ENCODE measurements at regions not wholly inside any gene's neighbourhood (a gene's known extent, or its start where the extent isn't known, plus 50 kb on each side); places are given as distances from the start of the nearest gene placed in this dataset.

DNA sequence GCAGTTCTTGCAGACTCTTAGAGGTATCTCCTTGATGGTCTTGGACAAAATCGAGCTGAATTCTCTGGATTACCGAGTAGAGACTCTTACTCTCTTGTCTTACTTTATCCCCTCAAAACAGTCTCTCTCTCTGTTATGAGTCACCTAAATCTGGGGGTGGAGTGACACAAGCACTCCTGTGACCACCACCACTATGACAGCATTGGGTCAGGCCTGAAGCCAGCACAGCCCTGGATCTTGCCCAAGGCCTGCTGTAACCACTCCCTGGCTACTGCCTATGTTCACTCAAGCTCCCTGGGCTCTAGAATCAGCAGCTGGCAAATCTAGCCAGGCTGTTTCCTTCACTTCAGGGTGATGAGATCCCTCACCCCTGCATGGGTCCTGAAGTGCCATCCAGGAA lies 662.5 kb downstream of the LUZP2 start:
- ChIA-PET CTCF (no interaction called here), POLR2A (ENCODE audit: low non-redundant PET) (no interaction called here)
- H3K27ac ChIP-seq: no peak overlapping the region
- TF ChIP-seq, protein P1, sequence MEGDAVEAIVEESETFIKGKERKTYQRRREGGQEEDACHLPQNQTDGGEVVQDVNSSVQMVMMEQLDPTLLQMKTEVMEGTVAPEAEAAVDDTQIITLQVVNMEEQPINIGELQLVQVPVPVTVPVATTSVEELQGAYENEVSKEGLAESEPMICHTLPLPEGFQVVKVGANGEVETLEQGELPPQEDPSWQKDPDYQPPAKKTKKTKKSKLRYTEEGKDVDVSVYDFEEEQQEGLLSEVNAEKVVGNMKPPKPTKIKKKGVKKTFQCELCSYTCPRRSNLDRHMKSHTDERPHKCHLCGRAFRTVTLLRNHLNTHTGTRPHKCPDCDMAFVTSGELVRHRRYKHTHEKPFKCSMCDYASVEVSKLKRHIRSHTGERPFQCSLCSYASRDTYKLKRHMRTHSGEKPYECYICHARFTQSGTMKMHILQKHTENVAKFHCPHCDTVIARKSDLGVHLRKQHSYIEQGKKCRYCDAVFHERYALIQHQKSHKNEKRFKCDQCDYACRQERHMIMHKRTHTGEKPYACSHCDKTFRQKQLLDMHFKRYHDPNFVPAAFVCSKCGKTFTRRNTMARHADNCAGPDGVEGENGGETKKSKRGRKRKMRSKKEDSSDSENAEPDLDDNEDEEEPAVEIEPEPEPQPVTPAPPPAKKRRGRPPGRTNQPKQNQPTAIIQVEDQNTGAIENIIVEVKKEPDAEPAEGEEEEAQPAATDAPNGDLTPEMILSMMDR (conservative IDR thresholded peaks at IDR 0.05; ENCODE audit: low read depth): no peak
- no peak for DNase-seq (ENCODE audit: low spot score)

DNA sequence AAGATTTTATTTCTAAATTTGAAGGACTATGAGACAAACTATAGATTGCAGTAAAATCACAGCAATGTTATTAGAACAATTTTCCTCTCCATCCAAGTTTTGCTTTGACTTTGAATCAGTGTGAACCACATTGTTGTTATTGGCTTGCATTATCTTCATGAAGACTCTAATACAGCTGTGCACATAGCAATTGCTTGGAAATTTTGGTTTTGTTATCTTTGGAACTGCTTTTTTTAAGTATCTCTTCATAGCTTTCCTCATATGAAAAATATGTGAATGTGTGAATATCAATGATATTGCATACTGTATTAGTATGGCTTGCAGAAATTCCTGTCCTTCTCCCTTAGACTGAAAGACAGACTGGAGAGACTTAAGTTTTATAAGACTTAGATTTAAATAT lies 666.6 kb downstream of the LUZP2 start:
- TF ChIP-seq, protein P1 (conservative IDR thresholded peaks at IDR 0.05; ENCODE audit: low read depth): no peak
- DNase-seq (ENCODE audit: low spot score): no peak
- no peak overlapping the region for H3K27ac ChIP-seq
- POLR2A ChIA-PET (ENCODE audit: low non-redundant PET): no interaction called here
- CTCF ChIA-PET: no interaction called here

DNA sequence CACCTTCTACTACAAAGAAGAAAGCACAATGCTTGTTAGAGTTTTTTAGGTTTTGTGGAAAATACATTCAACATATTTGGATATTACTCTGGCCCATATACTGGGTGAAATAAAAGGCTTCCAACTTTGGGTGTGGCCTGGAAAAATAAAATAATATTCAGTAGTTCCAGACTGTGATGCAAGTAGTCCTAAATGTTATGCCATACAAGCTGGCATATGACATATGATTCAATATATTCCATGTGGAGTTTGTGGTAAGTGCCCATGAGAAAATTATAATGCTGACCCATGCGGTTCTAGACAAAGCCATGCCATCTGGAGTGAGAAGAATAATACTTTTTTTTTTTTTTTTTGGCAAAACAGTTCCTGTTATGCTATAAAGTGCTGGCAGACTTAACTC lies 683.3 kb downstream of the LUZP2 start:
- POLR2A ChIA-PET (ENCODE audit: low non-redundant PET): no interaction called here
- H3K27ac ChIP-seq: no peak overlapping the region
- DNase-seq (ENCODE audit: low spot score): no peak
- TF ChIP-seq, protein P1 (conservative IDR thresholded peaks at IDR 0.05; ENCODE audit: low read depth): no peak
- CTCF ChIA-PET: interaction anchor here (0.6 kb wide), 2 partner anchors 45 to 1134 kb away, joined by 3 read pairs; no protein-coding TSS in a partner anchor

DNA sequence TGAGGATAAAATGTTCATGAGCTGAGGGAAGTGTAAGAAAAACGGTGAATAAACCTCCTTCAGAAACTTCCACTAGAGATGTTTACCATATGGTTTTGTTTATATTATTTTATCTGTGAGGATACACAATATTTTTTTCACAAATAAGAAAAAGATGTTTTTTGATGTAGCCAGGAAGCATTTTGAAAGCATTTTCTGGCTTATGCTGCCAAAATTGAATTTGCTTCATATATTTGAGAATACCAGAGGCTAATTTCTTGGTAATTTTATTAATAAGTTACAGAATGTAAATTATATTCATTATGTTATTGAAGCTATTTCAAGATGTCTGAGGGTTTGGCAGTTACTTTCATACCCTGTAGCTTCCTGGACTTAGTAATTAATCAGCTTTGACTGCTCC lies 686.6 kb downstream of the LUZP2 start:
- ChIA-PET POLR2A (ENCODE audit: low non-redundant PET) (no interaction called here), CTCF (no interaction called here)
- TF ChIP-seq, protein P1 (conservative IDR thresholded peaks at IDR 0.05; ENCODE audit: low read depth): no peak
- DNase-seq (ENCODE audit: low spot score): no peak
- no peak overlapping the region for H3K27ac ChIP-seq

DNA sequence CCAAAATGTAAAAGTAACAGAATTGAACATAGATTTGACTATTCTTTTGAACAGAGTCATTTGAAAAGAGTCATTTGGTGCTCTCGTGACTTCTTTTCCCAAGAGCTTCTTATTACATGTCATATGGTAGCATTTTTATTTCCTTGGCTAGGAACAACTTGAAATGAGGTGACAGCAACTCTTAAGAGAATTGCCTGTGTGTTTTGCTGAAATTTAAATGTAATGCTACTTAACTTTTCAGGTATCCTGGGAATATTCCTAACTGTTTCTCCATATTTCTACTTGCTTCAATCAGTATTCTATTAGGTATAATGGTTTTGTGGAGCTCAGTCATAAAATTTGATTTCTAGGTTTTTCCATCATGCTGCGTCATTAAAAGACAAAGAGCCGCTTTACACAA lies 700.7 kb downstream of the LUZP2 start:
- DNase-seq (ENCODE audit: low spot score): no peak
- no peak overlapping the region for H3K27ac ChIP-seq
- CTCF ChIA-PET: interaction anchor here (0.8 kb wide), 1 partner anchor 811 kb away, joined by 3 read pairs; no protein-coding TSS in a partner anchor
- TF ChIP-seq, protein P1 (conservative IDR thresholded peaks at IDR 0.05; ENCODE audit: low read depth): no peak
- POLR2A ChIA-PET (ENCODE audit: low non-redundant PET): no interaction called here

DNA sequence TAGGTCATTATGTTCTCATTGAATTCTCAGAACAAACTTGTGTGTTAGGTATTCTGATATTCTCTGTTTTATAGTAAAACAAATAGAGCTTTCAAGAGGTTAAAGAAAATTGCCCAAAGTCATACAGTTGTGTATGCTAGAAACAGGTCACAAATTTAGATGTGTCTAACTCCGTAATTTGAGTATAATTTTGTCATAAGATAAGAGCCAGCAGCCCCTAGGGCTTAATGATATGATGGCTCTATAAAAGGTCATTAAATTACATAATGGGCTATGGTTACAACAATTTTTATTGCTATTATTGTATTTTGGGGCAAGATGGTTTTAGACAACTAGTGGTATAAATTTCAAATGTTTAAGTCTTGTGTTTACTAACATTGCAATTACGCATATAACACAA lies 701.9 kb downstream of the LUZP2 start:
- ChIA-PET POLR2A (ENCODE audit: low non-redundant PET) (no interaction called here), CTCF (no interaction called here)
- TF ChIP-seq, protein P1 (conservative IDR thresholded peaks at IDR 0.05; ENCODE audit: low read depth): no peak
- no peak for DNase-seq (ENCODE audit: low spot score)
- H3K27ac ChIP-seq: no peak overlapping the region

DNA sequence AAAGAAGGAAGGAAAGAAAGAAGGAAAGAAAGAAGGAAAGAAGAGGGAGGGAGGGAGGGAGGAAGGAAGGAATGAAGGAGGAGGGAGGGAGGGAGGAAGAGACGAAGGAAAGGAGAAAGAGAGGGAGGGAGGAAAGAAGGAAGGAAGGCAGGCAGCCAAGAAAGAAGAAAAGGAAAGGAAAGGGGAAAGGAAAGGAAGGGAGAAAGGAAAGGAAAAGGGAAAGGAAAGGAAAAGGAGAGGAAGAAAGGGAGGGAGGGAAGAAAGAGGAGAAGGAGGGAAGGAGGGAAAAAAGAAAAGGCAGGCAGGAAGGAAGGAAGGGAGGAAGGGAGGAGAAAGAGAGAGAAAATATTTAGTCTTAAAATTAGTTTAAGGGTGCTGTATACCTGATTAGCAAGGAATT lies 704.1 kb downstream of the LUZP2 start:
- no peak overlapping the region for H3K27ac ChIP-seq
- CTCF ChIA-PET: no interaction called here
- POLR2A ChIA-PET (ENCODE audit: low non-redundant PET): no interaction called here
- DNase-seq (ENCODE audit: low spot score): no peak
- TF ChIP-seq, protein P1 (conservative IDR thresholded peaks at IDR 0.05; ENCODE audit: low read depth): no peak

Data from RWPE1 (cell line).